ENCODE measurements at regions not wholly inside any gene's neighbourhood (a gene's known extent, or its start where the extent isn't known, plus 50 kb on each side); places are given as distances from the start of the nearest gene placed in this dataset.

DNA sequence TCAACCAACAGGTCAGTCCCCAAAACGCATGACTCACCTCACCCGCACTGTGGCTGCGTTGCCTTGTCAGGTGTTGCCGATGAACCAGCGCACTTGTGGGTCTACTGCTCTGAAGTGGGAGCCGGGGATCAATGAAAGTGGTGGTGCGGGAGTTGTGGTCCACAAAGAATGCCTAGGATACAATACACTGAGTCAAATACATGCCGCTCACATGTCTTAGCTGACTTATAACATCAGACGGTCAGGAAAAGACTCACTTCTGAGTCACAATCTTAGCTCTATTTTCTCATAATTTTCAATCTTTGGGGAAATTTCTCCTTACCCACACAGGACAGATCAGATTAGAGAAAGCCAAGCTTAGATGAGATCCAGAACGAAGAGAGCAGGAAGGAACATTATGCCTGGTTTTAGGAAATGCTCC is 107.1 kb upstream of the STK17B start:
- no peak for TF ChIP-seq POLR2A (IDR thresholded peaks at IDR 0.05)
- TF ChIP-seq, protein P1, sequence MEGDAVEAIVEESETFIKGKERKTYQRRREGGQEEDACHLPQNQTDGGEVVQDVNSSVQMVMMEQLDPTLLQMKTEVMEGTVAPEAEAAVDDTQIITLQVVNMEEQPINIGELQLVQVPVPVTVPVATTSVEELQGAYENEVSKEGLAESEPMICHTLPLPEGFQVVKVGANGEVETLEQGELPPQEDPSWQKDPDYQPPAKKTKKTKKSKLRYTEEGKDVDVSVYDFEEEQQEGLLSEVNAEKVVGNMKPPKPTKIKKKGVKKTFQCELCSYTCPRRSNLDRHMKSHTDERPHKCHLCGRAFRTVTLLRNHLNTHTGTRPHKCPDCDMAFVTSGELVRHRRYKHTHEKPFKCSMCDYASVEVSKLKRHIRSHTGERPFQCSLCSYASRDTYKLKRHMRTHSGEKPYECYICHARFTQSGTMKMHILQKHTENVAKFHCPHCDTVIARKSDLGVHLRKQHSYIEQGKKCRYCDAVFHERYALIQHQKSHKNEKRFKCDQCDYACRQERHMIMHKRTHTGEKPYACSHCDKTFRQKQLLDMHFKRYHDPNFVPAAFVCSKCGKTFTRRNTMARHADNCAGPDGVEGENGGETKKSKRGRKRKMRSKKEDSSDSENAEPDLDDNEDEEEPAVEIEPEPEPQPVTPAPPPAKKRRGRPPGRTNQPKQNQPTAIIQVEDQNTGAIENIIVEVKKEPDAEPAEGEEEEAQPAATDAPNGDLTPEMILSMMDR (IDR thresholded peaks at IDR 0.05), result no peak
